Peyer's patch (tissue), 4 donors: ENCODE measurements at regions not wholly inside any gene's neighbourhood (a gene's known extent, or its start where the extent isn't known, plus 50 kb on each side); places are given as distances from the start of the nearest gene placed in this dataset.

Source experiments
- POLR2A ChIP-seq, 2 donors: fragments of 450-650 bp; IDR thresholded peaks; one replicate each; pipeline ENCODE4 v1.5.1; 2017; ENCODE audit warnings: antibody characterized with exemption in 2 of 2, mild to moderate bottlenecking in 2 of 2, moderate library complexity in 2 of 2
- TF ChIP-seq, protein P1 (sequence below), 6 experiments: fragments of 450-650 bp in 4 of 6; fragments of 200-600 bp in 2 of 6; sonication (generic) in 1 of 6; IDR thresholded peaks; one replicate each; pipeline ENCODE4 v1.5.1; 2017 to 2019; ENCODE audit warnings: antibody characterized with exemption in 6 of 6, mild to moderate bottlenecking in 3 of 6, moderate library complexity in 1 of 6

DNA sequence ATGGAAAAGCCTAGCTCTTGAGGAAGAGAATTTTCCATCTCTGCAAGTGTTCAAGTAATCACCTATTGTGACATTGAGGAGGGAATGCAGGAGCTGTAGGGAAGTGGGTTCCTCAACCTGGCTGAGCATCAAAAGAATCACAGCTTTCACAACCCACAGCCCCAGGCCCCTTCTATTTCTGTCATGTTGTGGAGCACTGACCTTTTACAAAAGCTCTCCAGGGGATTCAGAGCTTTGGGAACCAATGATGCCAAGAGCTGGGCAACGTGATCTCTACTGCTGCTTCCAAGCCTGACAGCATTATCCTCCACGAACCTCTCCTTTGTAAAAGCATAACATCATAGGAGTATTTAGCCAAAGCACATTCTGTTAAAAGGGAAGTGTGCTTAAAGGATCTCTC is 231.1 kb downstream of the ADAMTS9 start:
- TF ChIP-seq, protein P1, sequence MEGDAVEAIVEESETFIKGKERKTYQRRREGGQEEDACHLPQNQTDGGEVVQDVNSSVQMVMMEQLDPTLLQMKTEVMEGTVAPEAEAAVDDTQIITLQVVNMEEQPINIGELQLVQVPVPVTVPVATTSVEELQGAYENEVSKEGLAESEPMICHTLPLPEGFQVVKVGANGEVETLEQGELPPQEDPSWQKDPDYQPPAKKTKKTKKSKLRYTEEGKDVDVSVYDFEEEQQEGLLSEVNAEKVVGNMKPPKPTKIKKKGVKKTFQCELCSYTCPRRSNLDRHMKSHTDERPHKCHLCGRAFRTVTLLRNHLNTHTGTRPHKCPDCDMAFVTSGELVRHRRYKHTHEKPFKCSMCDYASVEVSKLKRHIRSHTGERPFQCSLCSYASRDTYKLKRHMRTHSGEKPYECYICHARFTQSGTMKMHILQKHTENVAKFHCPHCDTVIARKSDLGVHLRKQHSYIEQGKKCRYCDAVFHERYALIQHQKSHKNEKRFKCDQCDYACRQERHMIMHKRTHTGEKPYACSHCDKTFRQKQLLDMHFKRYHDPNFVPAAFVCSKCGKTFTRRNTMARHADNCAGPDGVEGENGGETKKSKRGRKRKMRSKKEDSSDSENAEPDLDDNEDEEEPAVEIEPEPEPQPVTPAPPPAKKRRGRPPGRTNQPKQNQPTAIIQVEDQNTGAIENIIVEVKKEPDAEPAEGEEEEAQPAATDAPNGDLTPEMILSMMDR (IDR thresholded peaks at IDR 0.05): no peak
- TF ChIP-seq POLR2A (IDR thresholded peaks at IDR 0.05): no peak
